ENCODE measurements at regions not wholly inside any gene's neighbourhood (a gene's known extent, or its start where the extent isn't known, plus 50 kb on each side); places are given as distances from the start of the nearest gene placed in this dataset.
"Not testable (repeated sequence)": the region's sequence is repeated elsewhere in the genome, so short reads cannot be mapped to it uniquely, and the experiment has no call there.

DNA sequence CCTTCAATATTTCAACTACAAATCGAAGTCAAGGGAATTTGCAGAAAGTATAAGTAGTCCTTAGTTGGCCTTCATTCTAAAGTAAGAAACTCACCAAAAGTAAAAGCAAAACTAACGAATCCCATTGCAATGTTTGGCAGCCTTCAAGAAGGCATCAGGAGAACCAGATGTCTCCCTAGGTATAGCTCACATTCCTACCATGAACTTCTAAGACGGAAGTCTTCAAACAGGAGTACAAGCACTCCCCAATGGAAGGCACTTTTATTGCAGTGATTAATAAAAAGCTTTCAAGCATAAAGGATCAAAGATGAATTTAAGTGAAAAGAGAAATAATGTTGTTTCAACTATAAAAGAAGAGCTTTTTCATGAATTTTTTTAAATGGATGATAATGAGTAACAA is 236.0 kb upstream of the NR5A2 start:
- DNase-seq, result no peak

DNA sequence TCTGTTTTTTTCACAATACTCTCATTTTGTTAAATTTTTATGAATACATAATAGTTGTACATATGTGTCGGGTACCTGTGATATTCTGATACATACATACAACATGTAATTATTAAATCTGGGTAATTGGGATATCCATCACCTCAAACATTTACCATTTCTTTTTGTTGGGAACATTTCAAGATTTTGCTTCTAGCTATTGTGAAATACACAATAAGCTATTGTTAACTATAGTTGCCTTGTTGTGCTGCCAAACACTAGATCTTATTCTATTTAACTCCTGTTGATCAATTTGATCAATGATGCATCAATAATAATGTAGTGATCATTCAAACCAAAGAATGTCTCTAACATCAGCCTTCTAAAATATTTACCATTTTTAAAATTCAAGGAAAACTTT is 234.6 kb upstream of the NR5A2 start:
- DNase-seq, result no peak

- no peak for DNase-seq
Measured at GRCh38 chr1:199794105-199794863, 233.2 kb upstream of the NR5A2 start.

- no peak for DNase-seq
Measured at GRCh38 chr1:199799116-199799515, 228.4 kb upstream of the NR5A2 start.

- DNase-seq, result no peak
Measured at GRCh38 chr1:199804526-199804925, 223.0 kb upstream of the NR5A2 start.

DNA sequence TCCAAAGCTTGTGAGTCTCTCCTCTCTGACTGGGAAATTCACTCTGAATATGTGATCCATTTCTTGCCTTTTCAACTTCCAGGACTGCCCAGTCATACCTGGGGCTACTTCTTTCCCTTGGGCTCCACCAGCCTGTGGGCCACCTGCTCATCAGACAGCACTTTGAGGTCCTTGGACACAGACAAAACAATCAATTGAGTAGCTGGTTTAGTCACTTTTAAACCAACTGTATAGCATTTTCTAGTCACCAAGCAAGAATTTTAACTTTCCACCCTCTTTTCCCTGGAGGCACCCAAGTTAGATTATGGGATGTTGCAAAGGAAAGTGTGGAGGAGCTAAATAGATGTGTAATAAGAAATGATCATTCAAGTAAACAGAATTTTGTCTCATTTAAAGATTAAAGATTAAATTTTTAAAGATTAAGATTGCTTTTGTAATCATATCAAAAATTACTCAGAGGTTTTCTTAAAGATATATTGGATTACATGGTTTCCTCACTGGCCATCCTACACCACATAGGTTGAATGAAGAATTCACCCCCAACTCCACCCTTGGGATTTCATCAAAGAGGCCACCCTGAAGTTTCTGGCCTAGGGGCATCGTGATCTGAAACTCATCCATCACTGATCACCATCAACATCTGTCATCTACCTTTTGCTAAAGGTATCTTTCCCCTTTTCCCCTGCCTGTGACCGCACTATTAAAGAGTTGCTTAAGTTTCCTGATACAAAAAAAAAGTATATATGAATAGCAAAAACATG is 219.2 kb upstream of the NR5A2 start:
- no peak for DNase-seq

- no peak for DNase-seq
Measured at GRCh38 chr1:199809311-199809710, 218.2 kb upstream of the NR5A2 start.

GRCh38 chr1:199811163-199811562 is 216.3 kb upstream of the NR5A2 start:
- no peak for DNase-seq

DNA sequence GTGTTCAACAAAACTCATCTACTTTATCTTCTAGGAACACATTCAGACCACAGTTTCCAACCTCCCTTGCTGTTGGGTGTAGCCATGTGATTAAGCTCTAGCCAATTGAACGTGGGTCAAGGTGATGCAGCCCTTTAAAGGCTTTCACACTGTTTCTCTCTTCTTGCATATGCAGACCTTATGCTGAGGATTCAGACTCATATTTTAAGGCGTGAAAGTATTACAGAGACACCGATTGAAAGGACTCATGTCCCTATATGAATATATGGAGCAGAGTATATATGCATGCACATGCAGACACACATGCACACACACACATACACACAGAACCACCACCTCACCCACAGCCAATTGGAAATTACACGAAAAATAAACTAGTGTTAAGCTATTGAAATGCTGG is 214.3 kb upstream of the NR5A2 start:
- DNase-seq, result no peak

DNA sequence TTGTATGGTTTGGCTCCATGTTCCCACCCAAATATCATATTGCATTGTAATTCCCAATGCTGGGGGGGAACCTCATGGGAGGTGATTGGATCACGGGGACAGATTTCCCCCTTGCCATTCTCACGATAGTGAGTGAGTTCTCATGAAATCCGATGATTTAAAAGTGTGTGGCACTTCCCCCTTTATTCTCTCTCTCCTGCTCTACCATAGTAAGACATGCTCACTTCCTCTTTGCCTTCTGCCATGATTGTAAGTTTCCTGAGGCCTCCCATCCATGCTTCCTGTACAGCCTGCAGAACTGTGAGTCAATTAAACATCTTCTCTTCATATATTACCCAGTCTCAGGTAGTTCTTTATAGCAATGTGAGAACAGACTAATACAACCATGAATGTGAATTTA is 211.6 kb upstream of the NR5A2 start:
- no peak for DNase-seq

DNA sequence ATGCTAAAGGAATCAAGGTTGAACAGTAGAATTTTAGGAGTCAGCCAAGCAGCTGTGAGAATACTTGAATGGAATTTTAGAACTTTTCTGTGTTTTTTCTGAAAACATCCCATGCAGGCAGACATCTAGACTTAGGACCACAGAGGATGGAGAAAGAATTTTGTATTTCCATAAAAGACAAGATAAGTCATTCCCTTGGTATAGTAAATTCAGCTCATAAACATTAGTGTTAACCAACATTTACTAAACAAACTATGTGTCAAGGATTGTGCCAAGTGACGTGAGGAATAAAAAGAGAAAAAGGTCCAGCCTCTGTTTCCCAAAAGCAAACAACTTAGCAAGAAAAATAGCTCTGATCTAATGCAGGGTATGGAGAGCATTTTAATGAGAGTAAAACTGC is 210.2 kb upstream of the NR5A2 start:
- DNase-seq, result no peak

DNA sequence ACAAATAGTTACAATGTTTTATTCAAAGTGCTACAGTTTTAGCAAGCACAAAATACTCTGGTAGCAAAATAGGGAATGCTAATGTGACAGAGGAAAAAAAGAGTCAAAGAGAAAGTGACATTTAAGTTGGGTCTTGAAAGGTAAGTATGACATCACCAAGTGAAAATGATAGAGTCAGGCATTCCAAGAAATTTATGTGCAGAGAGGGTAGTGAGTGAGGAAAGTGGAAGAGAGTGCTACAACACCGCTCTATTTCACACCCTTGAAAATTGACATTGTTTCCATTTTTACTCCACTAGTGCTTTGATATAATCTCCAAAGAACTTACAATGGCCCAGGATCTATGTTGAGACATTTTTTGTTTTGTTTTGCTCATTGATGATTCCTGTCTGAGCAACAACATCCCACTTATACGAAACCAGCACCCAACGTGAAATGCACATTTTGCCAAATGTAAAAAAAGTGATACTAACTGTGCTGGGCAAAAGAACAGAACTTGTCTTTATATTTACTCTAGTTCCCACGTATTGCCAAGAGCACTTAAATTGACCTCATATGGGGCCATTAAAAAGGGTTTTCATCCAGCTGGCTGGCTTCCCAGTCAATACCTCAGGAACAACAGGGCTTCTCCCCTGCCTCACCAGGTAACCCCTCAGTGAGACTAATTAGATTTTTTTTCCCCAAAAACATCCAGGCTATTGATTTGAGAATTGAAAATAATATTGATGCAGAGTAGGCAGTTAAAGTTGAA is 206.3 kb upstream of the NR5A2 start:
- no peak for DNase-seq

- no peak for DNase-seq
Measured at GRCh38 chr1:199832451-199832850, 195.1 kb upstream of the NR5A2 start.

GRCh38 chr1:199834711-199835110 is 192.8 kb upstream of the NR5A2 start:
- DNase-seq, result no peak

GRCh38 chr1:199836430-199836829 is 191.1 kb upstream of the NR5A2 start:
- no peak for DNase-seq

DNA sequence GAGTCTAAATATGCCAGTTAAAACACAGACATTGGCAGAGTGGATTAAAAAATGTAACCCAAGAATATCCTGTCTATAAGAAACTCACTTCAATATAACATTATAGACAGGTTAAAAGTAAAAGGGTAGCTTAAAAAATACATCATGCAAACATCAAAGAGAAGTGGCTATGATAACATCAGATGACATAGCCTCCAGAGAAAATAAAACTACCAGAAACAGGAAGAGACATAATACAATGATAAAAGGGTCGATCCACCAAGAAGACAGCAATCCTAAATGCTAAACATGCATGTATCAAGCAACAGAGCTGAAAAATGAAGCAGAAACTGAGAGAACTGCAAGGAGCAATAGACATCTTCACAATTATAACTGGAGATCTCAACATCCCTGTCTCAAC is 190.2 kb upstream of the NR5A2 start:
- DNase-seq, result no peak

DNA sequence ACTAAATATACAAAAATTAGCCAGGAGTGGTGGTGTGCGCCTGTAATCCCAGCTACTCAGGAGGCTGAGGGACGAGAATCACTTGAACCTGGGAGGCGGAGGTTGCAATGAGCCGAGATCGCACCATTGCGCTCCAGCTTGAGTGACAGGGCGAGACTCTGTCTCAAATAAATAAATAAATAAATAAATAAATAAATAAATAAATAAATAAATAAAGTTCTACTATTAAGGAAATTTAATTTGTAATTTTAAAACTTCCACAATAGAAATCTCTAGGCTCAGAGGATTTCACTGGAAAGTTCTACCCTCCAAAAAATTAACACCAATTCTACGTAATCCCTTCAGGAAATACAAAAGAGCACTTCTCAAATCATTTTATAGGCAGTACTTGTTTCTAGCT is 187.9 kb upstream of the NR5A2 start:
- DNase-seq, result not testable (repeated sequence)

GRCh38 chr1:199843096-199843495 is 184.4 kb upstream of the NR5A2 start:
- not testable (repeated sequence) for DNase-seq

DNA sequence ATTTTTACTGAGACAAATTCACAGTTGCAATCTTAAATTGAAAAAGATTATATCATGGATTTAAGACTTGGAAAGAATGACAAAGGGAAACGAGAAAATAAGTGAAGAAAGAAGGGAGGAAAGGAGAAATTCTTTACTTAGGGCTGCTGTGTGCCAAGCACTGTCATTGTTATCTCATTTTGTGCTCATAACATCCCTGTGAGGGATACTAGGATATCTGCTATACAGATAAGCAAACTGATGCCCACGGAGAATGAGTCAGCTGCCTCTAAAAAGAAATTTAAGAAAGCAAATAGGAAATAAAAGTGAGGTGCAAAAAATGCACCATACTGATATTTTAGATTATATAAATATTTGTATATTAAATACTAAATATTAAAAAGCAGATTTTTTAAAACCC is 183.6 kb upstream of the NR5A2 start:
- no peak for DNase-seq

- peak; percentile 4 for DNase-seq
Measured at GRCh38 chr1:199847021-199847420, 180.5 kb upstream of the NR5A2 start.

DNA sequence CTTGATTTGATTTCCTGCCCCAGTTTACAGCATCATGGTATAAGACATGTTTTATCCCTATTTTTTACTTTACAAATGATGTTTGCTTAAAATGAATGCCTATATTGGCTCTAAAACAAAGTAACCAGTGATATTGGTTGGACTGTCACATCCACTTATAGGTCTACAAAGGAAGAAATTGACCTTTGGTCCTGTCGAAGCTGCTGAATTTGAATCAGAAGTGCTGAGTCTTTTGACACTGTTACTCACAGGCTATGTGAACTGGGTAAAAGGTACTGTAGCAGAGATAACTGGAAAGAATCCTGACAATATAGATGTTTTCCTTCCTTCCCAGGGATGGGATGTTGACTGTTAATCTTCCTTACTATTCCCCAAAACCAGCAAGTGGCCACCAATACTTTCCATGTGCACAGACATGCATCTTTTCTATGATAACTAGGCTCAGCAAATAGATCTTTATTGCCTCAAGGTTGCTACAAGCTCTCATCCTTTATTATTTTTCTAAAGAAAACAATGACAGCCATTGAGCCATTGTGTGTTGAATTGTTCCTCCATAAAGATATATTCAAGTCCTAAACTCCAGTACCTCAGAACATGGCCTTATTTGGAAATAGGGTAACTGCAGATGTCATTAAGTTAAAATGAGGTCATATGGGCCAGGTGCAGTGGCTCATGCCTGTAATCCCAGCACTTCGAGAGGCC is 175.9 kb upstream of the NR5A2 start:
- DNase-seq, result no peak

DNA sequence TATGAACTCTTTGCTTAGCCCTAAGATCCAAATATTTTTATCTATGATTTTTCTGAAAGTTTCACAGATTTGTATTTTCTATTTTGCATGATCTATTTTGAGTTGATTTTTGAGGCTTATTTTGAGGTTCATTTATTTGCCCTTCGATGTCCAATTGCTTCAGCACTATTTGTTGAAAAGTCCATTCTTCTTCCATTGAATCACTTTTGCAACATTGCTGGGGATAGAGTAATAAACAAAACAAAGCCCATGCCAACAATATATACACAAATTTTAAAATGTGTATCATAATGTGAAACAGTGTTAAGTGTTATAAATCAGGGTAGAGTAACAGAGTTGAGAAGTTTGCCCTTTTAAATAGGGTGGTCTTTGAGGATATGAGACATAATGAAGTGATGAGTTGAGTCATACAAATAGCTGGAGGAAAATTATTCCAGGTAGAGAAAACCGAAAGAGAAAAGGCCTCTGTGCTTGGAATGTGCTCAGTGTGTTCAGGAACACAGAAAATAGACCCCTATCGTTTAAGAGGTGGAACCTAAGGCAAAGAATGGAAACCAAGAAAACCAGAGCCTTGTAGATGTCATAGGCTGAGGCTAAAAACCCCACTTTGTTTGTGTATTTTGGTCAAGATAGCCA is 172.7 kb upstream of the NR5A2 start:
- no peak for DNase-seq
